ENCODE measurements at regions not wholly inside any gene's neighbourhood (a gene's known extent, or its start where the extent isn't known, plus 50 kb on each side); places are given as distances from the start of the nearest gene placed in this dataset.

- no peak overlapping the region for H3K18ac ChIP-seq (ENCODE audit: low read depth, low read length)
- no peaks in the 10 kb centered on the region for H3K4me1 ChIP-seq (ENCODE audit: control insufficient read depth, insufficient read depth, low read length)
- no peak overlapping the region for H2AK5ac ChIP-seq (ENCODE audit: low read depth, low read length)
- dilution Hi-C loops (cut with HindIII; ENCODE audit: low sequenced_read_pairs, unreplicated experiment), result no loop called here
- H2BK15ac ChIP-seq (ENCODE audit: low read depth, low read length), result no peak overlapping the region
- no peaks in the 10 kb centered on the region for H3K36me3 ChIP-seq (ENCODE audit: control insufficient read depth, insufficient read depth, low read length)
- intact Hi-C loops (cut with micrococcal nuclease), result no loop called here
- H4K8ac ChIP-seq (ENCODE audit: low read depth in 2 of 2, low read length in 2 of 2), result no peak overlapping the region
- no peak overlapping the region for H3K23ac ChIP-seq (ENCODE audit: low read depth, low read length)
- no peak overlapping the region for H3K27ac ChIP-seq (ENCODE audit: insufficient read depth, low read length)
- no peak for ATAC-seq (ENCODE audit: low read depth)
- in situ Hi-C loops (cut with MboI; ENCODE audit: low sequenced_read_pairs), result no loop called here
- no peak overlapping the region for H2AK9ac ChIP-seq (replicated peaks; ENCODE audit: low read depth, low read length, poor library complexity)
- no peak overlapping the region for H3K4me3 ChIP-seq (ENCODE audit: insufficient read depth, low read depth, low read length)
- H2BK20ac ChIP-seq (ENCODE audit: low read depth, low read length), result no peak overlapping the region
- H3K27me3 ChIP-seq (ENCODE audit: control insufficient read depth, insufficient read depth, low read length), result 0 out of 2 replicates have a peak, but pooled peaks cover 2% of the 10 kb centered on the region
- no peaks in the 10 kb centered on the region for H3K9me3 ChIP-seq (ENCODE audit: control insufficient read depth, insufficient read depth, low read length)
- no peak overlapping the region for H4K5ac ChIP-seq (ENCODE audit: low read depth, low read length)
- H3K4me2 ChIP-seq (ENCODE audit: low read depth, low read length), result no peak overlapping the region
- H4K20me1 ChIP-seq (ENCODE audit: insufficient read depth, low read length), result no peaks in the 10 kb centered on the region
- ChIA-PET CTCF (no interaction called here), POLR2A (ENCODE audit: unreplicated experiment) (no interaction called here)
- H3K9me1 ChIP-seq (ENCODE audit: insufficient read depth, low read length), result peaks cover 3% of the 10 kb centered on the region; the same call in 1 of the 2 replicates
- H2BK120ac ChIP-seq (ENCODE audit: low read depth, low read length), result no peak overlapping the region
- H3K14ac ChIP-seq (replicated peaks; ENCODE audit: low read depth, low read length), result no peak overlapping the region
- BruUV-seq (replicated peaks), result no TSS peak
- H3K9ac ChIP-seq (ENCODE audit: low read depth, low read length), result no peak overlapping the region
- H4K91ac ChIP-seq (ENCODE audit: insufficient read depth, low read depth, low read length), result no peak overlapping the region
- no peak overlapping the region for H2BK5ac ChIP-seq (ENCODE audit: low read depth, low read length, poor library complexity, severe bottlenecking)
- H3K56ac ChIP-seq (ENCODE audit: extremely low read depth, insufficient read depth, low read length), result no peak overlapping the region
- H3K79me1 ChIP-seq (ENCODE audit: low read depth in 1 of 2, low read length in 2 of 2), result no peaks in the 10 kb centered on the region
- WGBS, 2 experiments (ENCODE audit: extremely low coverage in 2 of 2, insufficient read length in 1 of 2), result no CpG with 5 or more reads among the region's 4 CpGs
- no peak for DNase-seq
- TF ChIP-seq BHLHE40 (IDR thresholded peaks at IDR 0.05; ENCODE audit: low read depth, low read length), result no peak
- TF ChIP-seq MAZ (IDR thresholded peaks at IDR 0.05; ENCODE audit: borderline replicate concordance, low read depth, low read length), result no peak
- no peak for TF ChIP-seq RCOR1 (IDR thresholded peaks at IDR 0.05; ENCODE audit: insufficient replicate concordance, low read length)
- TF ChIP-seq FOS (IDR thresholded peaks at IDR 0.05; ENCODE audit: low read depth, low read length), result no peak
- no peak for TF ChIP-seq MXI1 (IDR thresholded peaks at IDR 0.05; ENCODE audit: borderline replicate concordance, low read depth, low read length)
- no peak overlapping the region for H3K4ac ChIP-seq (ENCODE audit: low read depth, low read length)
- H2AFZ ChIP-seq (replicated peaks; ENCODE audit: low read length, poor library complexity), result no peak overlapping the region
Observed at GRCh38 chr16:51290442-51291285, 139.6 kb upstream of the SALL1 start.

Measured in IMR-90 (cell line).